Stimulated activated CD8-positive, alpha-beta memory T cell treated with anti-CD3 and anti-CD28 coated beads, Interleukin-15, amount 100 ng/mL, for 4 hours (primary cell): ENCODE measurements at regions not wholly inside any gene's neighbourhood (a gene's known extent, or its start where the extent isn't known, plus 50 kb on each side); places are given as distances from the start of the nearest gene placed in this dataset.

Experiments used
- DNase-seq, 2 donors: peaks; one replicate each; pipeline ENCODE4 v3.0.0-alpha.2; 2020; ENCODE audit warnings: low read depth in 2 of 2

DNA sequence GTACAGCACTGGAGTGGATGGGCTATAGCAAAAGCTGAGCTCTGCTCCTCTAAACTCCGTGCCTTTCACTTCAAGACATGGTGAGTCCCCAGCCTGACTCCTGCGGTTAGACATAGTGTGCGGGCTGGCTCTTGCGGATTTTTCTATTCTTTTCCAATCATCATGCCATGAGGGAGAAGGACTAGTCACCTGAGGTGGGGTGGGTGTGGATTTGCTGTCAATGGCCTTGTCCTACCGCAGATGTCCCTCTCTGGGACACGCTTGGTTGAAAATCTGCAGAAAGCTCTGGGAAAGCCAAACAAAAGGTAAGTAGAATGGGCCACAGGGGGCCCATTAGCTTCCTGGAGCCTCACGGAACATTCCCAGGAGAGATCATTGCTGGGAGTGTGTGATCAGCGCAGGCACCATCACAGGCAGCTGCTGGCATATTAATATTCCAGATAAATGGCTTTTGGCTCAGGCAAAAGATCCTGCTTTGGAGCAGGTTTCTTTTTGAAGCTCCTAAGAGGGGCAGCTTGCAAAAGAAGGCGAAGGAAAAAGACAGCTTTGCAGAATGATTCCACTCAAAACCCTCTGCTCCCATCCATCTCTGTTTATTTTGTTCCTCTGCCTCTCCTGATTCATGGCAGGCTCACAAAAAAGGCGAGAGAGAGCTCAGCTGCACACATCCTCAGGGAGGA lies 509.0 kb upstream of the ZMIZ1 start:
- DNase-seq, result no peak

GRCh38 chr10:78560341-78560688 lies 508.5 kb upstream of the ZMIZ1 start:
- DNase-seq, result no peak

DNA sequence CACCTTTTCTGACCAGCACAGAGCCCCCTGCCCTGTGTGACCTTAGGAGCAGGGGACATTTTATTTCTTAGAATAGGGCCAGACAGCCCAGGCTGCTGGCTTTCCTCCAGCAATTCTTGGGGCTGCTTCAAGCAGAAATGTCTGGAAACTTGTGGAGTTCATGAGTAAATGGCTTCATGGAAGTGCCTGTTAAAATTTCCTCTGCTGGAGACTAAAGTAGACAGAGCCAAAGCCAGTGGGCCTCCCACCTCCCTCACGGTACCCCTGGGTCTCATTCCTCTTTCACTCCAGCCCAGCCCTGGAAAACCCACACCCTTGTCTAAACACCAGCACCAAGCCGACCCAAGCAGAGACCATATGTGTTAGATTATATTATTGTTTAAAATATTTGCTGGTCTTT lies 505.5 kb upstream of the ZMIZ1 start:
- no peak for DNase-seq

DNA sequence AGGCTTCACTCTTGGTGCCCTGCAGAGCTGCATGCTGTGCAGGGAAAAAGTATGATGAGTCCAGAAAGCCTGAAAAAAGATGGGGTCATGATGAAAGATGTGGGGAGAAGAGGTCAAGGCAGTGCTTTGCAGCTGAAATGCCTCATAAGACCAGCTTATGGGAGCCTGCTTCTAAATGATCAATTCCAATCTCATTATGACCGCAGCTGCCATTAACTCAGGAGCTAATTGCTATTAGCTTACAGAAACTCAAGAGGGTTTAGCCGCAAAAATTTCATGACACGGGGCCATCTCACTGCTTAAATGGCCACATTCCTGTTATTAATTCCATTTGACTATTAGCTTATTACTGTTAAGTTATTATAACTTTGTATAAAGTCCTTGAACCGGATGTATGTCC lies 502.9 kb upstream of the ZMIZ1 start:
- no peak for DNase-seq

- DNase-seq, result no peak
Measured at GRCh38 chr10:78566284-78567111, 502.3 kb upstream of the ZMIZ1 start.

GRCh38 chr10:78567680-78568455 lies 500.9 kb upstream of the ZMIZ1 start:
- no peak for DNase-seq

GRCh38 chr10:78568620-78569019 lies 500.1 kb upstream of the ZMIZ1 start:
- DNase-seq, result no peak

GRCh38 chr10:78570633-78571235 lies 498.0 kb upstream of the ZMIZ1 start:
- DNase-seq, result no peak

GRCh38 chr10:78571286-78571685 lies 497.5 kb upstream of the ZMIZ1 start:
- no peak for DNase-seq

GRCh38 chr10:78571891-78572290 lies 496.9 kb upstream of the ZMIZ1 start:
- no peak for DNase-seq

GRCh38 chr10:78572565-78572964 lies 496.2 kb upstream of the ZMIZ1 start:
- DNase-seq, result no peak

GRCh38 chr10:78574547-78574946 lies 494.2 kb upstream of the ZMIZ1 start:
- DNase-seq, result no peak

DNA sequence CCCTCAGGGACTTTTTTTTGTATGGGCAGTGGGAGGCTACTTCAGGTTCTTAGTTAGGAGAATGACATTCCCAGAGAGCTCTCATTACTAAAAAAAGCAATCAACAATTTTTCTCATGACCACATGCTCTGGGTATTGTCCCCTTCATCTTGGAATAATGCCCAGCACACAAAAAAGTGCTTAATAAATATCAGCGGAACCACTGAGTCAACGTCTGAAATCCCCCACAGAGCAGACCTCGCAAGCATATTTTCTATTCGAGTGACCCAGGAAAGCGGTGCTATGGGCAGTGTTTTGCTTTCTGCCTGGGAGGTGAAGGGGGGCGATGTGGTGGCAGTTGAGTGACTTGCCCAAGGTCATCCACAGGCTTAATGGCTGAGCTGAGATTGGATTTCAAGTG lies 493.4 kb upstream of the ZMIZ1 start:
- no peak for DNase-seq

DNA sequence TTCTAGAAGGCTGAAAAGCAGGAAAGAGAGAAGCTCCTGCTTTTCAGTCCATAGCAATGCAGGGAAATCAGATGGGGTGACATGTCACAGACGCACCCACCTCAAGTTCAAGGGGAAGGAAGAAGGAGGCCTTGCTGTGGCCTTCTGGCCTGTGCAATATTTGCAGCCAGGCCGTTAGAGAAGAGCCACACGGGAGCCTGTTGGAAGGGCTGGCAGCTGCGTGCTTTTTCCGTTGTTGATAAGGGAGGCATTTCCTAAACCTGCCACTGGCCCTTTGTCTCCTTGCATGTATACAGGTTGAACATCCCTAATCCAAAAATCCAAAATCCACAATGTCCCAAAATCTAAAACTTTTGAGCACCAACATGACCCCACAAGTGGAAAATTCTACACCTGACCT lies 492.5 kb upstream of the ZMIZ1 start:
- no peak for DNase-seq

DNA sequence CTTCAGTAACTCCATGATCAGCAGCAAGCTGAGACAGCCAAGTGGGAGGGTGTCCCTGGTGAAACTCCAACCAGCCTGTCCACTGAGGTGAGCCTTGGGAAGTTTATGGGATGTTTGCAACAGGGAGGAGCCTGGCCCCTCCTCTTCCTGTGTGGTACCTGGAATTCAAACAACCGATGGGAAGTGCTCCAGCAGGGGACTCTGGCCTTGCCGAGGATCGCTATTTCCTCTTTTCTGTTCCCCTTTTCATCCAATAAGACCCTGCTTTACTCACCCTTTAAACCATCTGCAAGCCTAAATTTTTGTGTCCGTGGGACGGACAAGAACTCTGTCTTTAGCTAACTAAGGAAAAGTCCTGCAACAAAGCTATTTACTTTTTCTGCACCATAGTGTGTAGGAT lies 491.1 kb upstream of the ZMIZ1 start:
- no peak for DNase-seq

DNA sequence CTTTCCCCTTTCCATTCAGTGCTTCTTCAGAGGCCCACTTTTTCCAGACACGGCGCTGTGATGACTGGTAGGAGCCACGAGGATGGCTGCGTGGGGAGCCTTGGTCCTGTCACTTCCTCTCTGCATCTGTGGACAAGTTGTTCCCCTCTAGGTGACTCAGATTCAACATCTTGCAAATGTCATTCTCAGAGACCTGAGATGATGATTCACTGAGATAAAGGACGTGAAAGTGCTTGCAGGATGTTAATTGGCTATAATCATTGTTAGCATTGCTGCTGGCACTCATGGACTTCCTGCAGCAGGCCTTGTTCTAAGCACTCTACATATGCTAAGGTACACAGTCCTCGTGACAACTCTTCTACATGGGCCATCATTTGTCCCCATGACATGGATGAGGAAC lies 489.8 kb upstream of the ZMIZ1 start:
- peak in 1 of 2 donors; percentile 5 for DNase-seq

- no peak for DNase-seq
Measured at GRCh38 chr10:78579576-78579975, 489.2 kb upstream of the ZMIZ1 start.

DNA sequence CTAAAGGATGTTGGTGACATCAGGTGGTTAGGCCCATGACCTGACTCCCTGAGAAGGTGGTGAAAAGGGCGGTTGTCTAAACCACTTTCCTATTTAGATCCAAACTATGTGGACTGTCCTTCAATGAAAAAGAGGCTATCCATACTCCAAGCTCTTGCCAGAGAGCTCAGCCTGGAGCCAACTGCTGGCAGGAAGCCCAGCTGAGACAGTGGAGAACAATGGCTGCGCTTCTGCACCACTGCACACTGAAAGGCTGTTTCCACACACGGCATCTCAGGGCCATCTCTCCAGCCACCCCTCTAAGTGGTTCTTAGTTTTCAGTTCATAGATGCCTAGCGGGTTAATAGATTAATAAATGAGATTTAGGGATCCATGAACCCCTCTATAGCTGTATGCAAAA lies 488.8 kb upstream of the ZMIZ1 start:
- DNase-seq, result no peak

GRCh38 chr10:78581133-78581694 lies 487.6 kb upstream of the ZMIZ1 start:
- DNase-seq, result no peak

DNA sequence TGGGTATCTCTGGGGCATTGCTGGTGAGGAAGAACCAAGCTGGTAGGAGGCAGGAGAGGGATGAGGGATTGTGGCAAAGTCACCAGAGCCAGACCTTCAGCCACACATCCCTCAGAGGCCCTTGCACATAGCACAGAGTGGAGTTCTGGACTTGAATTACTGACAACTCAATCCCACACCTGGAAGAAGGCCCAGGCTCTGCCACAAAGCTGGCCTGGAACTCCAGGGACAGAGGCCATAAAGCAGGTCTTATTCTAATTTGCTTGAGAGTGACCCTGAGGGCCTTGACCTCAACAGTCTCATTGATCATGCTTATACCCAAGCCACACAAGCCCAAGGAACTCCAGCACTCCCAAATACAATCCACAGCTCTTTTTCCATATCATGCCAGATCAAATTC lies 486.2 kb upstream of the ZMIZ1 start:
- DNase-seq, result no peak

- no peak for DNase-seq
Measured at GRCh38 chr10:78584266-78584665, 484.5 kb upstream of the ZMIZ1 start.

- no peak for DNase-seq
Measured at GRCh38 chr10:78584681-78585080, 484.1 kb upstream of the ZMIZ1 start.
